SU-DHL-6 (cell line): ENCODE measurements at regions not wholly inside any gene's neighbourhood (a gene's known extent, or its start where the extent isn't known, plus 50 kb on each side); places are given as distances from the start of the nearest gene placed in this dataset.
"Not testable (repeated sequence)": the region's sequence is repeated elsewhere in the genome, so short reads cannot be mapped to it uniquely, and the experiment has no call there.

ENCODE experiments used
- EZH2phosphoT487 ChIP-seq: fragments of 200-600 bp; sonication (generic), shearing (Covaris generic); conservative IDR thresholded peaks from 2 replicates; pipeline ENCODE4 v1.6.1; 2018; ENCODE audit warnings: mild to moderate bottlenecking, antibody characterized with exemption, low read length, moderate library complexity, mixed read lengths
- TF ChIP-seq, protein P1 (sequence below): fragments of 200-600 bp; sonication (generic); IDR thresholded peaks from one replicate; pipeline ENCODE4 v1.5.1; 2017; ENCODE audit warnings: antibody characterized with exemption, mild to moderate bottlenecking, low read length, moderate library complexity; ENCODE audit not compliant: insufficient read depth, poor library complexity, severe bottlenecking

DNA sequence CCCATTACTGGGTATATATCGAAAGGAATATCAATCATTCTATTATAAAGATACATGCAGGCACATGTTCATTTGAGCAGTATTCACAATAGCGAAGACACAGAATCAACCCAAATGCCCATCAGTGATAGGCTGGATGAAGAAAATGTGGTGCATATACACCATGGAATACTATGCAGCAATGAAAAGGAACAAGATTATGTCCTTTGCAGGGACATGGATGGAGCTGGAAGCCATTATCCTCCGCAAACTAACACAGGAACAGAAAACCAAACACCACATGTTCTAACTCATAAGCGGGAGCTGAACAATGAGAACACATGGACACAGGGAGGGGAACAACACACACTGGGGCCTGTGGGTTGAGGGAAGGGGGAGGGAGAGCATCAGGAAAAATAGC lies 434.3 kb downstream of the BUD13 start:
- not testable (repeated sequence) for TF ChIP-seq EZH2phosphoT487
- TF ChIP-seq, protein P1, sequence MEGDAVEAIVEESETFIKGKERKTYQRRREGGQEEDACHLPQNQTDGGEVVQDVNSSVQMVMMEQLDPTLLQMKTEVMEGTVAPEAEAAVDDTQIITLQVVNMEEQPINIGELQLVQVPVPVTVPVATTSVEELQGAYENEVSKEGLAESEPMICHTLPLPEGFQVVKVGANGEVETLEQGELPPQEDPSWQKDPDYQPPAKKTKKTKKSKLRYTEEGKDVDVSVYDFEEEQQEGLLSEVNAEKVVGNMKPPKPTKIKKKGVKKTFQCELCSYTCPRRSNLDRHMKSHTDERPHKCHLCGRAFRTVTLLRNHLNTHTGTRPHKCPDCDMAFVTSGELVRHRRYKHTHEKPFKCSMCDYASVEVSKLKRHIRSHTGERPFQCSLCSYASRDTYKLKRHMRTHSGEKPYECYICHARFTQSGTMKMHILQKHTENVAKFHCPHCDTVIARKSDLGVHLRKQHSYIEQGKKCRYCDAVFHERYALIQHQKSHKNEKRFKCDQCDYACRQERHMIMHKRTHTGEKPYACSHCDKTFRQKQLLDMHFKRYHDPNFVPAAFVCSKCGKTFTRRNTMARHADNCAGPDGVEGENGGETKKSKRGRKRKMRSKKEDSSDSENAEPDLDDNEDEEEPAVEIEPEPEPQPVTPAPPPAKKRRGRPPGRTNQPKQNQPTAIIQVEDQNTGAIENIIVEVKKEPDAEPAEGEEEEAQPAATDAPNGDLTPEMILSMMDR, result not testable (repeated sequence)
